GM12878 (cell line): ENCODE measurements at regions not wholly inside any gene's neighbourhood (a gene's known extent, or its start where the extent isn't known, plus 50 kb on each side); places are given as distances from the start of the nearest gene placed in this dataset.

ENCODE experiments used
- ATAC-seq: fragments of 200-7000 bp; cut with Tn5 transposase; 3 replicates; pipeline ENCODE4 v1.9.1; 2020; ENCODE audit warnings: mild to moderate bottlenecking, moderate library complexity
- BruUV-seq: library from RNA; stranded (reverse); fragments of 400-500 nt; replicated peaks from 2 replicates; lab custom pipeline; 2021; lab: Mats Ljungman, UMichigan
- CTCF ChIA-PET: fragments of 300-600 bp; sonication (Branson Sonifier 250); formaldehyde crosslinking; extraction: SDS; loops from one replicate; lab custom pipeline; 2021; ENCODE audit warnings: inconsistent platforms; lab: Yijun Ruan, JAX
- POLR2A ChIA-PET: fragments of 350-600 bp; formaldehyde crosslinking; extraction: SDS; loops from one replicate; lab custom pipeline; 2021; ENCODE audit warnings: inconsistent platforms; lab: Charles Lee
- RAD21 ChIA-PET: fragments of 300-600 bp; sonication (Branson Sonifier 250); formaldehyde crosslinking; loops from one replicate; lab custom pipeline; 2023; ENCODE audit warnings: antibody characterized with exemption; ENCODE audit not compliant: unreplicated experiment; lab: Charles Lee
- SMC1A ChIA-PET: fragments of 300-600 bp; sonication (Branson Sonifier 250); formaldehyde crosslinking; loops from one replicate; lab custom pipeline; 2023; ENCODE audit not compliant: unreplicated experiment, uncharacterized antibody; lab: Charles Lee
- DNase-seq: peaks from one replicate; pipeline ENCODE4 v3.0.0-alpha.2; 2011; ENCODE audit warnings: low read depth, low spot score
- FAIRE-seq: peaks from 3 replicates; lab custom pipeline; 2011; peaks lifted over from hg19 to GRCh38; lab: Jason Lieb, UNC
- H2AFZ ChIP-seq: 2 replicates; pipeline ENCODE4 v1.6.0; 2011; ENCODE audit warnings: low read depth, low read length, control low read depth; ENCODE audit not compliant: control insufficient read depth
- H3K27ac ChIP-seq: 2 replicates; pipeline ENCODE4 v1.5.1; 2011; ENCODE audit warnings: control low read depth; ENCODE audit not compliant: control insufficient read depth, insufficient read depth
- H3K27me3 ChIP-seq, 2 experiments: replicated peaks in 1 of 2; 2 replicates each; pipeline versions ENCODE4 v1.6.0 to v1.6.1; 2011; ENCODE audit warnings: low read length in 1 of 2; ENCODE audit not compliant: control insufficient read depth in 2 of 2, insufficient read depth in 2 of 2
- H3K36me3 ChIP-seq, 2 experiments: 2 replicates each; pipeline ENCODE4 v1.5.1; 2011; ENCODE audit warnings: low read length in 1 of 2; ENCODE audit not compliant: control insufficient read depth in 2 of 2, insufficient read depth in 2 of 2
- H3K4me1 ChIP-seq: 2 replicates; pipeline ENCODE4 v1.6.1; 2011; ENCODE audit warnings: mild to moderate bottlenecking, low read length, moderate library complexity, mixed read lengths; ENCODE audit not compliant: control insufficient read depth, insufficient read depth
- H3K4me2 ChIP-seq: 2 replicates; pipeline ENCODE4 v1.6.0; 2011; ENCODE audit warnings: control low read depth; ENCODE audit not compliant: control insufficient read depth, insufficient read depth
- H3K4me3 ChIP-seq: fragments of 200-600 bp; sonication (generic); 2 replicates; pipeline ENCODE4 v1.5.1; 2016
- H3K79me2 ChIP-seq: 2 replicates; pipeline ENCODE4 v1.6.0; 2011; ENCODE audit warnings: low read length; ENCODE audit not compliant: control insufficient read depth, insufficient read depth
- H3K9ac ChIP-seq: 2 replicates; pipeline ENCODE4 v1.8.0; 2011; ENCODE audit warnings: low read length, control low read depth, mixed read lengths; ENCODE audit not compliant: control insufficient read depth, insufficient read depth
- H3K9me3 ChIP-seq: replicated peaks from 3 replicates; pipeline ENCODE4 v1.5.1; 2011; ENCODE audit warnings: mild to moderate bottlenecking, low read length; ENCODE audit not compliant: control insufficient read depth, insufficient read depth
- H4K20me1 ChIP-seq: 2 replicates; pipeline ENCODE4 v1.6.0; 2011; ENCODE audit not compliant: control insufficient read depth, insufficient read depth
- BCL11A ChIP-seq: IDR thresholded peaks from 2 replicates; pipeline ENCODE4 v1.6.1; 2011; ENCODE audit warnings: low read depth, low read length
- BRCA1 ChIP-seq: IDR thresholded peaks from 2 replicates; pipeline ENCODE4 v1.6.1; 2011; ENCODE audit warnings: low read depth, low read length, improper control_type of control experiment
- EP300 ChIP-seq, 2 experiments: fragments of 150-350 bp in 1 of 2; IDR thresholded peaks; 2 replicates each; pipeline ENCODE4 v1.6.1; 2011 to 2012; ENCODE audit warnings: low read depth in 2 of 2, low read length in 2 of 2, borderline replicate concordance in 1 of 2, improper control_type of control experiment in 1 of 2, inconsistent platforms in 1 of 2; ENCODE audit not compliant: control insufficient read depth in 1 of 2
- FOXM1 ChIP-seq: IDR thresholded peaks from 2 replicates; pipeline ENCODE4 v1.6.1; 2012; ENCODE audit warnings: low read depth, mild to moderate bottlenecking, inconsistent platforms, low read length, moderate library complexity
- HCFC1 ChIP-seq: fragments of 150-350 bp; IDR thresholded peaks from 2 replicates; pipeline ENCODE4 v1.6.1; 2014; ENCODE audit warnings: low read length
- JUND ChIP-seq: IDR thresholded peaks from 2 replicates; pipeline ENCODE4 v1.6.1; 2012; ENCODE audit warnings: low read depth, mild to moderate bottlenecking, low read length, improper control_type of control experiment, moderate library complexity
- KAT2A ChIP-seq: conservative IDR thresholded peaks from 2 replicates; pipeline ENCODE4 v1.6.1; 2011; ENCODE audit warnings: low read depth, low read length; ENCODE audit not compliant: control insufficient read depth
- NFIC ChIP-seq: IDR thresholded peaks from 2 replicates; pipeline ENCODE4 v1.6.1; 2012; ENCODE audit warnings: low read depth, mild to moderate bottlenecking, inconsistent platforms, low read length, moderate library complexity
- NFYA ChIP-seq: IDR thresholded peaks from 2 replicates; pipeline ENCODE4 v1.6.1; 2011; ENCODE audit warnings: low read depth, mild to moderate bottlenecking, low read length, improper control_type of control experiment, borderline replicate concordance
- PBX3 ChIP-seq: IDR thresholded peaks from 2 replicates; pipeline ENCODE4 v1.6.1; 2011; ENCODE audit warnings: mild to moderate bottlenecking, low read depth, low read length, moderate library complexity; ENCODE audit not compliant: insufficient replicate concordance
- POU2F2 ChIP-seq: IDR thresholded peaks from 3 replicates; pipeline ENCODE4 v1.6.1; 2011; ENCODE audit warnings: low read depth, mild to moderate bottlenecking, low read length, borderline replicate concordance
- RBBP5 ChIP-seq: fragments of 200-600 bp; sonication (generic); conservative IDR thresholded peaks from 2 replicates; pipeline ENCODE4 v1.6.1; 2016
- SKIL ChIP-seq: fragments of 450-650 bp; IDR thresholded peaks from 2 replicates; pipeline ENCODE4 v1.6.1; 2017; ENCODE audit warnings: mild to moderate bottlenecking, low read depth, inconsistent platforms; ENCODE audit not compliant: poor library complexity, severe bottlenecking
- SREBF1 ChIP-seq: IDR thresholded peaks from 2 replicates; pipeline ENCODE4 v1.6.1; 2012; ENCODE audit warnings: mild to moderate bottlenecking, low read length
- WRNIP1 ChIP-seq: IDR thresholded peaks from 2 replicates; pipeline ENCODE4 v1.6.1; 2011; ENCODE audit warnings: low read depth, low read length, improper control_type of control experiment, borderline replicate concordance
- YBX1 ChIP-seq: fragments of 450-650 bp; IDR thresholded peaks from 2 replicates; pipeline ENCODE4 v1.6.1; 2016; ENCODE audit warnings: antibody characterized with exemption
- WGBS: methylation state at CpG from one replicate; pipeline ENCODE4 v1.1.6; 2016; ENCODE audit warnings: low lambda C conversion rate; ENCODE audit not compliant: insufficient replicate concordance, insufficient coverage; ENCODE audit errors: missing lambda C conversion rate; 5-methylcytosine and 5-hydroxymethylcytosine counted together
- in situ Hi-C: fragments of 300-500 bp; cut with MboI; formaldehyde crosslinking; loops from 9 replicates; pipeline ENCODE4 v1.14.3; 2018; ENCODE audit warnings: mixed read lengths
- intact Hi-C: fragments of 100-400 bp; cut with micrococcal nuclease; formaldehyde crosslinking; loops from one replicate; pipeline ENCODE4 v1.14.2; 2022; ENCODE audit not compliant: unreplicated experiment

- Histone ChIP-seq H3K9me3 (no peaks in the 10 kb centered on the region), H3K4me2 (no peak overlapping the region), H3K4me3 (no peak overlapping the region), H3K27ac (no peak overlapping the region), H2AFZ (no peak overlapping the region), H3K9ac (no peak overlapping the region), H3K4me1 (no peaks in the 10 kb centered on the region), H3K79me2 (no peaks in the 10 kb centered on the region)
- FAIRE-seq (no peak), ATAC-seq (no peak)
- ChIA-PET CTCF (no interaction called here), POLR2A (no interaction called here)
- in situ Hi-C loops, result no loop called here
- 49% methylated on average over 6 of the region's 6 CpGs for WGBS
- TF ChIP-seq EP300 (IDR thresholded peaks at IDR 0.05; ENCODE audit: borderline replicate concordance in 1 of 2, control insufficient read depth in 1 of 2, low read depth in 2 of 2, low read length in 2 of 2), result no peak
- TF ChIP-seq FOXM1, result no peak
- TF ChIP-seq YBX1, result no peak
- TF ChIP-seq BCL11A, result no peak
- TF ChIP-seq POU2F2, result no peak
- TF ChIP-seq, all 136 proteins: peak for 0
- no TSS peak for BruUV-seq
- DNase-seq, result no peak
- intact Hi-C loops, result no loop called here
- ChIA-PET SMC1A (interaction anchor here (1.6 kb wide), 1 partner anchor 15 kb away, joined by 6 read pairs; no protein-coding TSS in a partner anchor), RAD21 (interaction anchor here (1.1 kb wide), 1 partner anchor 19 kb away, joined by 3 read pairs; no protein-coding TSS in a partner anchor)
- no peaks in the 10 kb centered on the region for H3K36me3 ChIP-seq
- H4K20me1 ChIP-seq, result no peaks in the 10 kb centered on the region
- no peaks in the 10 kb centered on the region; a peak in 1 of 4 replicates for H3K27me3 ChIP-seq
Observed at GRCh38 chr2:57740891-57741290, 305.7 kb upstream of the VRK2 start.

GRCh38 chr2:57753636-57754035 lies 293.0 kb upstream of the VRK2 start:
- Histone ChIP-seq H3K4me2 (no peak overlapping the region), H3K27ac (no peak overlapping the region), H3K9me3 (no peaks in the 10 kb centered on the region), H4K20me1 (no peaks in the 10 kb centered on the region), H3K4me3 (no peak overlapping the region), H3K79me2 (no peaks in the 10 kb centered on the region), H3K36me3 (no peaks in the 10 kb centered on the region), H3K9ac (no peak overlapping the region), H3K4me1 (peaks cover 9% of the 10 kb centered on the region; the same call in 1 of the 2 replicates), H3K27me3 (no peaks in the 10 kb centered on the region), H2AFZ (no peak overlapping the region)
- WGBS, result 0% methylated on average over 1 of the region's 1 CpG
- ATAC-seq (no peak), FAIRE-seq (no peak), DNase-seq (no peak)
- ChIA-PET SMC1A (no interaction called here), POLR2A (no interaction called here), RAD21 (interaction anchor here (0.8 to 1.5 kb wide), 4 partner anchors 31 to 155 kb away, joined by 3 to 6 read pairs (median 3); no protein-coding TSS in a partner anchor), CTCF (interaction anchor here (1.9 kb wide), 1 partner anchor 33 kb away, joined by 9 read pairs; no protein-coding TSS in a partner anchor)
- no TSS peak for BruUV-seq
- intact Hi-C loops (loop anchor here (10.0 kb wide), 1 partner anchor 601 kb away; no protein-coding TSS in a partner anchor), in situ Hi-C loops (no loop called here)
- TF ChIP-seq NFIC (no peak), JUND (no peak), HCFC1 (no peak), WRNIP1 (no peak), SKIL (no peak), SREBF1 (no peak), KAT2A (no peak), PBX3 (no peak), RBBP5 (no peak), NFYA (no peak), BRCA1 (no peak), BCL11A (no peak)
